ENCODE measurements at regions not wholly inside any gene's neighbourhood (a gene's known extent, or its start where the extent isn't known, plus 50 kb on each side); places are given as distances from the start of the nearest gene placed in this dataset.
"Not testable (repeated sequence)": the region's sequence is repeated elsewhere in the genome, so short reads cannot be mapped to it uniquely, and the experiment has no call there.

- H3K4me1 ChIP-seq (ENCODE audit: insufficient read depth, low read length), result no peaks in the 10 kb centered on the region
- BruUV-seq (replicated peaks), result no TSS peak
- H3K27ac ChIP-seq (ENCODE audit: low read length), result no peak overlapping the region
- no peaks in the 10 kb centered on the region for H3K9me2 ChIP-seq (replicated peaks; ENCODE audit: low read length)
- ATAC-seq (no peak), DNase-seq (no peak)
- CTCF ChIA-PET, result no interaction called here
- no peak for TF ChIP-seq EZH2phosphoT487 (IDR thresholded peaks at IDR 0.05; ENCODE audit: borderline replicate concordance, low read length)
- no peak for TF ChIP-seq EZH2 (IDR thresholded peaks at IDR 0.05; ENCODE audit: low read length, unreplicated experiment)
- no peak for TF ChIP-seq CTCF (conservative IDR thresholded peaks at IDR 0.05; ENCODE audit: low read depth, low read length)
- H4K20me1 ChIP-seq (ENCODE audit: low read length), result no peaks in the 10 kb centered on the region
- no peaks in the 10 kb centered on the region for H3K36me3 ChIP-seq (ENCODE audit: low read depth, low read length)
- no peak overlapping the region for H3K4me3 ChIP-seq (ENCODE audit: low read length)
- H3K79me2 ChIP-seq (ENCODE audit: low read length), result no peaks in the 10 kb centered on the region
- H3F3A ChIP-seq (ENCODE audit: low read length, unreplicated experiment), result no peaks in the 10 kb centered on the region
- no peak overlapping the region for H3K4me2 ChIP-seq (ENCODE audit: low read length)
- no peaks in the 10 kb centered on the region for H3K9me3 ChIP-seq (ENCODE audit: low read length)
- no peak overlapping the region for H2AFZ ChIP-seq (ENCODE audit: low read length)
- no peak overlapping the region for H3K9ac ChIP-seq (ENCODE audit: low read length)
- POLR2A ChIA-PET (ENCODE audit: unreplicated experiment), result no interaction called here
- intact Hi-C loops (cut with micrococcal nuclease), result no loop called here
- no peaks in the 10 kb centered on the region for H3K27me3 ChIP-seq (ENCODE audit: low read length)
Measured at GRCh38 chr16:35598696-35599332, 2139.4 kb downstream of the TP53TG3F start.

GRCh38 chr16:35599429-35600160 lies 2140.2 kb downstream of the TP53TG3F start:
- no peak overlapping the region for H3K4me3 ChIP-seq (ENCODE audit: low read length)
- H3K36me3 ChIP-seq (ENCODE audit: low read depth, low read length), result no peaks in the 10 kb centered on the region
- no peaks in the 10 kb centered on the region for H3K4me1 ChIP-seq (ENCODE audit: insufficient read depth, low read length)
- H3K27ac ChIP-seq (ENCODE audit: low read length), result no peak overlapping the region
- no peak overlapping the region for H3K4me2 ChIP-seq (ENCODE audit: low read length)
- no peaks in the 10 kb centered on the region for H3K27me3 ChIP-seq (ENCODE audit: low read length)
- no peak for TF ChIP-seq CTCF (conservative IDR thresholded peaks at IDR 0.05; ENCODE audit: low read depth, low read length)
- no TSS peak for BruUV-seq (replicated peaks)
- no peaks in the 10 kb centered on the region for H4K20me1 ChIP-seq (ENCODE audit: low read length)
- H2AFZ ChIP-seq (ENCODE audit: low read length), result no peak overlapping the region
- H3F3A ChIP-seq (ENCODE audit: low read length, unreplicated experiment), result no peaks in the 10 kb centered on the region
- no peaks in the 10 kb centered on the region for H3K9me2 ChIP-seq (replicated peaks; ENCODE audit: low read length)
- ChIA-PET CTCF (no interaction called here), POLR2A (ENCODE audit: unreplicated experiment) (no interaction called here)
- no peak for DNase-seq
- H3K79me2 ChIP-seq (ENCODE audit: low read length), result no peaks in the 10 kb centered on the region
- intact Hi-C loops (cut with micrococcal nuclease), result no loop called here
- no peaks in the 10 kb centered on the region for H3K9me3 ChIP-seq (ENCODE audit: low read length)
- no peak for ATAC-seq
- no peak overlapping the region for H3K9ac ChIP-seq (ENCODE audit: low read length)

- H3K4me1 ChIP-seq (ENCODE audit: insufficient read depth, low read length); H4K20me1 ChIP-seq (ENCODE audit: low read length); H3K27me3 ChIP-seq (ENCODE audit: low read length); H2AFZ ChIP-seq (ENCODE audit: low read length); ATAC-seq; H3K9me3 ChIP-seq (ENCODE audit: low read length); H3K4me3 ChIP-seq (ENCODE audit: low read length); intact Hi-C loops (cut with micrococcal nuclease); H3K9ac ChIP-seq (ENCODE audit: low read length); DNase-seq; H3F3A ChIP-seq (ENCODE audit: low read length, unreplicated experiment); BruUV-seq (replicated peaks); H3K27ac ChIP-seq (ENCODE audit: low read length); H3K79me2 ChIP-seq (ENCODE audit: low read length); H3K4me2 ChIP-seq (ENCODE audit: low read length); POLR2A ChIA-PET (ENCODE audit: unreplicated experiment); CTCF ChIA-PET; H3K9me2 ChIP-seq (replicated peaks; ENCODE audit: low read length); H3K36me3 ChIP-seq (ENCODE audit: low read depth, low read length): not testable (repeated sequence)
Measured at GRCh38 chr16:35600161-35600555, 2140.7 kb downstream of the TP53TG3F start.

Data from PC-3 (cell line).